NCI-H1436 treated with DMSO at 0.1 percent for 48 hours (cell line): ENCODE measurements at regions not wholly inside any gene's neighbourhood (a gene's known extent, or its start where the extent isn't known, plus 50 kb on each side); places are given as distances from the start of the nearest gene placed in this dataset.
"Not testable (repeated sequence)": the region's sequence is repeated elsewhere in the genome, so short reads cannot be mapped to it uniquely, and the experiment has no call there.

Source experiments
- DNase-seq: peaks from one replicate; lab custom pipeline; 2025; lab: John Stamatoyannopoulos, UW

DNA sequence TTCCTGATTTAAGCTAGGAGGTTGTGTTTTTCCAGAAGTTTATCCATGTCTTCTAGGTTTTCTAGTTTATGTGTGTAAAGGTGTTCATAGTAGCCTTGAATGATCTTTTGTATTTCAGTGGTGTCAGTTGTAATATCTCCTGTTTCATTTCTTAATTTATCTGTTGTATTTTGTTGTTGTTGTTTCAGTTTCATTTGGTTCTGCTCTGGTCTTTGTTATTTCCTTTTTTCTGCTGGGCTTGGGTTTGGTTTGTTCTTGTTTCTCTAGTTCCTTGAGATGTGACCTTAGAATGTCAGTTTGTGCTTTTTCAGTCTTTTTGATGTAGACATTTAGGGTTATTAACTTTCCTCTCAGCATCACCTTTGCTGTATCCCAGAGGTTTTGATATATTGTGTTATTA lies 62.8 kb downstream of the SCP2D1 start:
- DNase-seq: not testable (repeated sequence)

GRCh38 chr20:18879262-18879661 lies 65.7 kb downstream of the SCP2D1 start:
- no peak for DNase-seq

DNA sequence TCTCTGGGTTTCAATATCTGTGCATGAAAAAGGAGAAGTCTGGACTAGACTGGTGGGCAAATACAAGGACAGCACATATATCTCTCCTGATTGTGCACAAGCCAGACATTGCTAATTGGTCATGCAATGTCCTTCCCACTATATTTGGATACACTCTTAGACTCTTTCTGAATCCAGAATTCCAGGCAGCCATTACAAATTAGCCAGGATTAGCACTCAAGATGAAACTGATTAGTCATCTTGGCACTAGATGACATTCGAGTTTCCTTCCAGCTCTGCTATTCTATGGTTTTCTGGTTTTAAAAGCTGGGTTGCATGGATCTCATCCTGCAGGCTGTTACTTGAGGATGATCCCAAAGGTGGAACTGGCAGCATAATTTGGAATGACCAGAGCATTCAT lies 73.2 kb downstream of the SCP2D1 start:
- DNase-seq: no peak

GRCh38 chr20:18901980-18902737 lies 88.6 kb downstream of the SCP2D1 start:
- no peak for DNase-seq

- DNase-seq: no peak
Observed at GRCh38 chr20:18904192-18904591, 90.6 kb downstream of the SCP2D1 start.

DNA sequence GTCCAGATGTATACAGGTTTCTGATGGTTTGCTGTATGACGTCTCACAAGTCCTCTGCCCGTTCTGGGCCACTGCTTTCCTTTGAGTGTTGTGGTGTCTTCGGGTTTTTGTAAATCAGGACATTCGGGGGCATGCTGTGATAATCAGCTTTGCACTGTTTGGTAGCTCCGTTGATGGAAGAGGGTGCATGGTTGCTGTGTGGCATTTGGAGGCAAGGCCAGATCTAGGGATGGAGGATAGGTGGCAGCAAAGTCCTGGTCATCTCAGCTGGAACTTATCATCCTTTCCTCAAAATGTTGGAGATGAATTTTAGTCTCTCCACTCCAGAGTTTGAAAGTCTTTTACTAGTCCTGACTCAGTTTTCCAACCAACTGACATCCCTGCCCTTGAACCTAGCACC lies 91.0 kb downstream of the SCP2D1 start:
- no peak for DNase-seq

DNA sequence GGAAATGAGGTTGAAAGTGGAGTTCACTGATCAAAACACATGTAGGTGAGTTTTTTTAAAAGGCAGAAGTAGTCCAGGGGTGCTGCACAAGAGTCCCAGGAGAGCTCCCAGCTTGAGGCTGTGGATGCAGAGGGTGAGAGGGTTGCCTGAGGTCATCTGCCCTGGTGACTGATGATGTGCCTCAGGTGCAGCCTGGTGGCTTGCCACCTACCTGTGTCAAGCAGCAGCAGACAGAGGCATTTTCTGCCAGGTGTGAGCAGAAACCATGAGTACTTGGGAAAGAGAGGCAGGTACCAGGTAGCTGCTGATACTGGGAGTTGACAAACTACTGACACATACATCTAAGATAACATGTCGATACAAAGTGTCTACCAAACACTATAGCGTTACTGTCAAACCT lies 92.5 kb downstream of the SCP2D1 start:
- no peak for DNase-seq

- DNase-seq: no peak
Observed at GRCh38 chr20:18907353-18907752, 93.8 kb downstream of the SCP2D1 start.

- no peak for DNase-seq
Observed at GRCh38 chr20:18908109-18908508, 94.5 kb downstream of the SCP2D1 start.

DNA sequence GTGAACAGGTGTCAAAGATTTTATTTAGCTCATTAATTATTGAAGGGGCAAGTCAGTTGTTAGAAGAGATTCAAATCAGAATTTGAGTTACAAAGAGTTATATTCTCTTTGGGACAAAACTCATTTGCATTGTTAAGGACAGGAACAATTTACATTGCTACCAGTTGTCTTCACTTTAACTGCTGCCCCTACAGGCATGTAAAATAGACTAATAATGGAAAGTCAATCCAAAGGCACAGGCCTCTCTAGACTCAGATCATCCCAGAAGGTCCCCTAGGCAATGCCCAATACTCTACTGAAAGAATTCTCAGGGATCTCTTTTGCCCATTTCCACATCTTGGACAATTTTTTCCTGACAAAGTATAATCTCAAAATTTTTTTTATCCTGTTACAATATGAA lies 95.7 kb downstream of the SCP2D1 start:
- DNase-seq: no peak

- no peak for DNase-seq
Observed at GRCh38 chr20:18913701-18914100, 100.1 kb downstream of the SCP2D1 start.

DNA sequence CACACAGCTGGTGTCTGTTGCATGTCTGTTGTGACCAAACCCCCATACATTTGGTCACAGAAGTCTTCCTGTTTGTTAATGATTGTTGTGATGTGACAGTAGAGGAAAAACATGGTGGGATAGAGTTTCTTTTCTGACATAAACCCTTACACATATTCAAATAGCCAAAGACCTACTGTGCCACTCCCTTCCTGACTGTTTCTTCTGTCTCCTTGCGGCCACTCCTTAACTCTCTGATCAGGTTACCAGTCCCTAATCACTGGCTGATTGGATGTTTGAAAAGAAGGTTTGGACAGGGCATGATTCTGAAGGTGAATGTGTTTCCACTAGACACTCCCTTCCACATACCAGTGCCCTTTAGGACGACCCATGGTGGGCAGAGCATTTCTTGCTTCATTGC lies 101.2 kb downstream of the SCP2D1 start:
- DNase-seq: no peak

GRCh38 chr20:18916886-18917750 lies 103.5 kb downstream of the SCP2D1 start:
- DNase-seq: no peak

DNA sequence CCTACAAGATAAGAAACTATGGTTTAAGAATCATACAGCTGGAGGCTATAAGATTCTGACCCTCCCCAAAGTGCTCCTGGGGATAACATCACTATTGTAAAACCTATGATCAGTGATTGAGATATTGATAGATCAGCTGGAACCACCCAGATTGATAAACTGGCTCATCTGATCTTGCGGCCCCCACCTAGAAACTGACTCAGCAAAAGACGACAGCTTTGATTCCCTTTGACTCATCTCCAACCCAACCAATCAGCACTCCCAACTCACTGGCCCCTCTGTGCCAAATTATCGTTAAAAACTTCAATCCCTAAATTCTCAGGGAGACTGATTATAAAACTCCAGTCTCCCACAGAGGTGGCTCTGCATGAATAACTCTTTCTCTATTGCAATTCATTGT lies 106.4 kb downstream of the SCP2D1 start:
- no peak for DNase-seq

DNA sequence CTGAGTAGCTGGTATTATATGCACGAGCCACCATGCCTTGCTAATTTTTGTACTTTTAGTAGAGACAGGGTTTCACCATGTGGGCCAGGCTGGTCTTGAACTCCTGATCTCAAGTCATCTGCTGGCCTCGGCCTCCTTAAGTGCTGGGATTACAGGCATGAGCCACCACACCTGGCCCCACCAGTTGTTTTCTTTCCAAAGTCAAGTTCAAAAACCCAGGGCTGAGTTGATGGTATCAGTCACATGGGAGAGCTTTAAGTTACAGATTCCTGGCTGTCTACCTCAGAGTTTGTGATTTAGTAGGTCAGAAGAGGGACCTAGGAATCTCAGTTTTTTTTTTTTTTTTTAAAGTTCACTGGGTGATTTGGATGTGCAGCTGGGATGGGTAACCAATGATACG lies 107.7 kb downstream of the SCP2D1 start:
- no peak for DNase-seq

DNA sequence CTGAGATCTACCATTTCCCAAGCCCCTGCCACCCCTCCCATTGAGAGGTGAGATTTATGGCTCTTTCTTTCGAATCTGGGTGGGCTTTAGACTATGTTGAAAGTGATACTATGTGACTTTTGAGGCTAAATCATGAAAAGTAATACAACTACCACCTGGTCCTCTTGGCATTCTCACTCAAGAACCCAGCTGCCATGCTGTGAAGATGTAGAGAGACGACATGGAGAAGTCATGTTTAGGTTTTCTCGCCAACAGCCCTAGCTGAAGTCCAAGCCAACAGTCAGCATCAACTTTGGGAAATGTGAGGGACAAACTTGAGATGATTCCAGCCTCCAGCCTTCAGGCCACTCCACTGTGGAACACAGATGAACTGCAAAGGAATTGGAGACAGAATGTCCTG lies 108.7 kb downstream of the SCP2D1 start:
- DNase-seq: no peak

- no peak for DNase-seq
Observed at GRCh38 chr20:18922898-18923297, 109.3 kb downstream of the SCP2D1 start.

DNA sequence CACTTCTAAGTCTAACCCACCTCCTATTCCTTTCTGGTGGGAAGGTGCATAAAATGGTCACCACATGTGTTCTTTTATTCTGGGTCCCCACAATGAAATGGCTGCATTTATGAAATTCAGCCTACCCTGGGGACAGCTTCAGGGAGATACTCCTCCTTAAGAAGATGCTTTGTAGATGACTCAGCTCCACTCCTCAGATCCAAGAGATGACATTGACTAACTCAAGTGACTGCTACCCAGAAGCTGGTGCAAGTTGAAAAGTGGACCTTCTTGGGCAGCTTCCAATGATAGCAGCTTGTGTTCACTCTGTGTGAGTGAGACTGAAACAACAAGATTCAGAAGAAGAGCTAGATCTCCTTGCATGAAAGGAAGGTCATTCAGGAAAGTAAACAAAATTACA lies 113.4 kb downstream of the SCP2D1 start:
- no peak for DNase-seq

DNA sequence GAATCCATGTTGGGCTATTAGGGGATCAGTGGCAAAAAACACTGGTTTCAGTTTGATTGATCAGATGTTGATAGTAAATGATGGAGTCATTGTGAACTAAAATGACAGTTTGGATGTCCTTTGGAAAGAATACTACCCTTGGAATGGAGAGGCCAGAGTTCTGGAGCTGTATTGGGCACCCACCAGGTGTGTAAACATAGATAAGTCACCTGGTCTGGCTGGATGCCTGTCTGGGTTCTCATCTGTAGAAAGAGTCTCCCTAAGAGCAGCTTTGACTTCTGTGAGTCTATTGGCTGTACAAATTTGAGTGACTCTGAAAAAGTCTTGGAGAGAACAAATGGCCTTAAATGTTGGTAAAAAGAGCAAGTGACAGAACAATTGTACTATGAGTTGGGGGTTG lies 115.0 kb downstream of the SCP2D1 start:
- DNase-seq: no peak

- no peak for DNase-seq
Observed at GRCh38 chr20:18929800-18930199, 116.2 kb downstream of the SCP2D1 start.

GRCh38 chr20:18943542-18943941 lies 130.0 kb downstream of the SCP2D1 start:
- no peak for DNase-seq

DNA sequence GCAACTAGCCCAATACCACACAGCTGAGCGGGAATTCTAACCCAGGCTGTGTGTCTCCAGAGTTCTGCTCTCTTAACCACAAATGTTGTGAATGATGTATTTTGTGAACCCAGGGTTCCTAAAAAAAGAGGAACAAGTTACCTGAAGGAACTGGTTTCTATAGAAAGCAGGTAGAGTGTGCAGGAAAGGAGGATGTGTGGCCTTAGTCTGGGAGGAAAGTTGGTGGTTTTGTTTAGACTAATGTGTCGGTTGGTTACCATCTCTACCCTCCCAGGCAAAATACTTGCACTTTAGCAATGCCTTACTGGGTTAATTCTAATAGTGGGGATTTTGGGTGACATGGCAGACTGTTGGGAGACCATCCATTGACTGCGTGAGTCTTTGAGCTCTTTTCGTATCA lies 143.3 kb downstream of the SCP2D1 start:
- DNase-seq: no peak

- DNase-seq: no peak
Observed at GRCh38 chr20:18957328-18957727, 143.7 kb downstream of the SCP2D1 start.
